Activated naive CD4-positive, alpha-beta T cell treated with anti-CD3 and anti-CD28 coated beads for 36 hours (primary cell): ENCODE measurements at regions not wholly inside any gene's neighbourhood (a gene's known extent, or its start where the extent isn't known, plus 50 kb on each side); places are given as distances from the start of the nearest gene placed in this dataset.

ENCODE experiments used
- CTCF ChIA-PET: fragments of 350-600 bp; sonication (Branson Sonifier 250); formaldehyde crosslinking; loops from one replicate; lab custom pipeline; 2021; ENCODE audit warnings: antibody characterized with exemption; lab: Charles Lee
- DNase-seq: peaks from one replicate; pipeline ENCODE4 v3.0.0-alpha.2; 2020
- H3K27ac Mint-ChIP-seq: one replicate; pipeline ENCODE4 v1.8.0; 2021; ENCODE audit warnings: mild to moderate bottlenecking, mixed read lengths
- H3K27me3 Mint-ChIP-seq: one replicate; pipeline ENCODE4 v1.8.0; 2021; ENCODE audit warnings: low read depth, mixed read lengths
- H3K36me3 Mint-ChIP-seq: one replicate; pipeline ENCODE4 v1.8.0; 2021; ENCODE audit warnings: low read depth, mixed read lengths
- H3K4me1 Mint-ChIP-seq: one replicate; pipeline ENCODE4 v1.8.0; 2021; ENCODE audit warnings: low read depth, mixed read lengths
- H3K4me3 Mint-ChIP-seq: one replicate; pipeline ENCODE4 v1.8.0; 2021; ENCODE audit warnings: mild to moderate bottlenecking, moderate library complexity, mixed read lengths
- H3K9me3 Mint-ChIP-seq: one replicate; pipeline ENCODE4 v1.8.0; 2021; ENCODE audit warnings: mixed read lengths
- intact Hi-C: fragments of 100-400 bp; cut with micrococcal nuclease; formaldehyde crosslinking; loops from one replicate; pipeline ENCODE4 v1.15.1; 2023

DNA sequence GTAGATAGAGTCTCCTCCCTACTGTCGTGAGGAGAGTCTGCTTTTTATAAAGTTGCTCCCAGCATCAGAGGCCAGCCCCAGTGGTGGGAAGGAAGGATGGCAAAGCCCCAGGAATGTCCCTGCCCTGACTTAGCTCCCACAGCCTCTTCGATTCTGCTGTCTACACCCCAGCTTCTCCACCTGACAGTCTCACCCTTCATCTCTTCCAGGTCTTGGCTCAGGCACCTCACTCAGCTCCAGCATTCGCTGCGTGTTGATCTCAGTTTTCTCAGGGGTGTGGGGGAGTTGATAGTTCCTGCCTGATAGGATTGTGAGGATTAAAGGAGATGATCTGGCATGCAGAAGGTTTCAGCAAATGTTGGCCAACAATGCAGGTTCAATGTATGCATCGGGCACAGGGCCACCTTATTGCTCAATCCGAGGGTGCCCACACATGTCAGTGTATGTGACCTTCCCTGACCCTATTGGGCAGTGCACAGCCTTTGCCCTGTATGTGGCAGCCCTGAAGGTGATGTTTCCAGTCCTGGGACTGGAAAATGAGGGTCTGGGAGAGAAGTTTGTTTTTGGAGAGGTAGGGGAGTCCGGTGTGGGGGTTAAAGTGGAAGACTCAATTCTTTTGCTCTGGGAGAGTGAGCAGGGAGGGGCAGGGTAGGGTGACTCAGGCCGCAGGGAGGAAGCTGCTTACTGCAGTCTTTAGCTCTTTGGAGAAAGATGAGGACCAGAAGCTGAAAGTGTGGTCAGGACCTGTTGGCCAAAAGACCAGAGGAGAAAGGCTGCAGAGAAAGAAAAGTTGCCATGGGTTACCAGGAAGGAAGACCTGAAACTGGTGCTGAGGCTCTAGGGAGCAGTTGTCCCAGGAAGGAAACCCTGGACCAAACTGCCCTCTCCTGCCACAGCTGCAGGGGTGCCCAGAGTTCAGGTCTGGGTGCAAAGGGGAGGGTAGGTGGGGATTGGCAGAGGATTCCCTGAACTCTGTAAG is 153.2 kb downstream of the MACROH2A1 start:
- no peaks in the 10 kb centered on the region for H3K36me3 Mint-ChIP-seq
- H3K4me1 Mint-ChIP-seq: no peaks in the 10 kb centered on the region
- no peak overlapping the region for H3K27ac Mint-ChIP-seq
- no peaks in the 10 kb centered on the region for H3K27me3 Mint-ChIP-seq
- CTCF ChIA-PET: interaction anchor here (1.4 kb wide), 1 partner anchor 87 kb away, joined by 3 read pairs; no protein-coding TSS in a partner anchor
- no peaks in the 10 kb centered on the region for H3K9me3 Mint-ChIP-seq
- intact Hi-C loops: no loop called here
- no peak for DNase-seq
- H3K4me3 Mint-ChIP-seq: no peak overlapping the region

GRCh38 chr5:135244620-135245021 is 154.4 kb downstream of the MACROH2A1 start:
- Mint-ChIP-seq H3K27ac (no peak overlapping the region), H3K27me3 (no peaks in the 10 kb centered on the region), H3K4me3 (no peak overlapping the region), H3K4me1 (no peaks in the 10 kb centered on the region), H3K36me3 (no peaks in the 10 kb centered on the region), H3K9me3 (no peaks in the 10 kb centered on the region)
- DNase-seq: no peak
- intact Hi-C loops: no loop called here
- CTCF ChIA-PET: no interaction called here

DNA sequence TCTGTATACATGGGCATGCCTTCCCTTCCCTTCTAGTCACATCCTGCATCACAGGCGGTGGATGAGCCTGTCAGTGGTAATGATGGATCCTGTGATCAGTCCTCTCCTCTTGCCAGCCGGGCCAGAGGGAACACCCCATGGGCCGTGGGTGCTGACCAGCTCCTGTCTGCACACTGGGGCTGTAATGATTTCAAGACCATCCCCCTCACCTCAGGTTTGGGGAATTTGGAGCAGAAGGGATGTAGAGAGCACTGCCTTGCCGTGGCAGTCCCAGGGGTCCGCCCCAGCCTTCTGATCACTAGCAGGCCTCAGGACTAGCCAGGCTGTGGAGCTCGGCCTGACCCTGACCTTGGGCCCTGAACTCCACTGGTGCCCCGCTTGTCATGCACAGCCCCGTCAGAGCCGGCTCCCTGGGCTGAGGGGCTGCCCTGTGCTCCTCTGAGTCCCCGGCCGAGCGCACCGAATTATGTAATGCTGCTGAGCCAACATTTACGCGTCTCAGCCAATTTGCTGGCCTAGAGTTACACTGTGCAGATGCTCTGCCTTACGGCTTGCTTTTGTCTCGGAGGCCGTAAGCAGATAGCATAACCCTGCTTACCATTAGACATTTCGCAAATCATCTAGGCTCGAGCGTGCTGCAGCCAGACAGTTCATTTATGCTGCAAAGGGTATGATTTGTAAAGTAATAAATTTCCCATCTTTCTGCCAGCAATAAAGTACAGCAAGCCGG is 155.3 kb downstream of the MACROH2A1 start:
- no peak overlapping the region for H3K4me3 Mint-ChIP-seq
- no peaks in the 10 kb centered on the region for H3K36me3 Mint-ChIP-seq
- no peak overlapping the region for H3K27ac Mint-ChIP-seq
- intact Hi-C loops: no loop called here
- CTCF ChIA-PET: no interaction called here
- H3K27me3 Mint-ChIP-seq: no peaks in the 10 kb centered on the region
- no peaks in the 10 kb centered on the region for H3K9me3 Mint-ChIP-seq
- DNase-seq: no peak
- H3K4me1 Mint-ChIP-seq: no peaks in the 10 kb centered on the region

DNA sequence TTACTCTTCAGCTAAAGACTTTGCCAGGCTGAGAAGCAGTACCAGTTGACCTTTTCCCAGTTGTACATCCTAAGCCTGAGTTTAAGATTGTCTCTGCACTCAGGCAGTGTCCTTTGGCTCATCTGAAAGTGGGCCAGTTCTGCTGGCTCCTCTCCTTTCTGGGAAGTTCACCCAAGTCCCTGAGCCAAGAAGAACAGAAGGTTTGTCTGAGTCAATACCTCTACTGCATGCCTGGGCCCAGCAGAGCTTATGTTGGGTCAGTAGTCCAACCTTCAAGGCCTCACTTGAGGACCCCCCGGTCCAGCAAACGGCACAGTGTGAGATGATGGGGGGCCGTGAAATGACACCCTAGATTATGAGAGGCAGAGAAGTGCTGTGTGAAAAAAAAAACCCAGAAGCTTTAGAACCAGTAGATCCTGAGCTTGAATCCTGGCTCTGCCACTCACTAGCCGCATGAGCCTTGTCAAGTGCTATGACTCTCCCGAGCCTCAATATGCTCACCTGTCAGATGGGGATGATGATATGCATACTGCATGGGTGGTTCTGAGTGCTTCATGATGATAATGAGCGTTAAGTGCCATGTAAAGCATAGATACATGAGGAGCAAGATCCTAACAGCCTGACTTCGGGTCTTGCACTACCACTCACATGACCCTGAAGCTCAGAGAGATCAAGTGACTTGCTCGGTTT is 156.0 kb downstream of the MACROH2A1 start:
- CTCF ChIA-PET: no interaction called here
- no peaks in the 10 kb centered on the region for H3K36me3 Mint-ChIP-seq
- intact Hi-C loops: no loop called here
- H3K9me3 Mint-ChIP-seq: no peaks in the 10 kb centered on the region
- H3K27ac Mint-ChIP-seq: no peak overlapping the region
- DNase-seq: no peak
- H3K4me3 Mint-ChIP-seq: no peak overlapping the region
- no peaks in the 10 kb centered on the region for H3K4me1 Mint-ChIP-seq
- no peaks in the 10 kb centered on the region for H3K27me3 Mint-ChIP-seq

- CTCF ChIA-PET: no interaction called here
- DNase-seq: no peak
- Mint-ChIP-seq H3K36me3 (no peaks in the 10 kb centered on the region), H3K9me3 (no peaks in the 10 kb centered on the region), H3K4me3 (no peak overlapping the region), H3K27me3 (no peaks in the 10 kb centered on the region), H3K4me1 (no peaks in the 10 kb centered on the region), H3K27ac (no peak overlapping the region)
- intact Hi-C loops: no loop called here
Measured at GRCh38 chr5:135242021-135242865, 156.8 kb downstream of the MACROH2A1 start.

DNA sequence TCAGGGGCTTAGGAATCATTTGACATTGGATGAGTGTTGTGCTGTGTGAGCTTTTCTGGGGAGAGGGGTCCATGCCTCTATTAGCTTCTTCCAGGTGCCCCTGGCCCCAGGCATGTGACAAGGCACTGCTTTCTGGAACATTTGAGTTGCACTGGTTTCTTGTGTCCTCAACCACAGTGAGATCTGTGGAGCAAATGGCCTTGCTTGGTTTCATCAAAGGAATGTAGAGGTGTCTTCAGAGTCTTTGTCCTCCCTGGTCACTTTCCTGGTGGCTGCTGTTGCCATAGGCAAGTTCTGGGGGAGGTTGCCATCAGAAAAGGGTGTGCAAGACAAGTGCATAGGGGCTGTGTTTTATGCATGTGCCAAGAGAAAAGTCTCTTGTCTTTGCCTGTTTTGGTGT is 157.5 kb downstream of the MACROH2A1 start:
- Mint-ChIP-seq H3K4me3 (no peak overlapping the region), H3K27me3 (no peaks in the 10 kb centered on the region), H3K4me1 (no peaks in the 10 kb centered on the region), H3K9me3 (no peaks in the 10 kb centered on the region), H3K36me3 (no peaks in the 10 kb centered on the region), H3K27ac (no peak overlapping the region)
- intact Hi-C loops: no loop called here
- no peak for DNase-seq
- CTCF ChIA-PET: no interaction called here

- no peak for DNase-seq
- H3K4me1 Mint-ChIP-seq: no peaks in the 10 kb centered on the region
- no peak overlapping the region for H3K4me3 Mint-ChIP-seq
- H3K27ac Mint-ChIP-seq: no peak overlapping the region
- CTCF ChIA-PET: no interaction called here
- intact Hi-C loops: no loop called here
- H3K27me3 Mint-ChIP-seq: no peaks in the 10 kb centered on the region
- H3K36me3 Mint-ChIP-seq: no peaks in the 10 kb centered on the region
- H3K9me3 Mint-ChIP-seq: no peaks in the 10 kb centered on the region
Measured at GRCh38 chr5:135240781-135241360, 158.2 kb downstream of the MACROH2A1 start.

DNA sequence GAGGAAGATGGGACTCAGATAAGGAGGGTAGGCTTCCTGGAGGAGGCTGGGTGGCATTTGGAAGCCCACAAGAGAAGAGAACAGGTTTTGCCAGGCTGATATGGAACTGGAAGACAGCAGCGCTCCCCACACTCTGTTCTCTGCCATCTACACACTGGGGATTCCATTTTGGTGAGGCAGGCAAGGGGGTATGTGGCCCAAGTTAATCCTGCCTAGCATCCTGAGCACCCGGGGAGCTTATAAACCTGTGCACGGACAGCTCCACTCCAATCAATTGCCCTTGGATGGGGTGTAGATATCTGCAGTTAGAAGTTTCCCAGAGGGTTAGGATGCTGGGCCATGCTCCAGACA is 158.8 kb downstream of the MACROH2A1 start:
- intact Hi-C loops: no loop called here

GRCh38 chr5:135239453-135240282 is 159.4 kb downstream of the MACROH2A1 start:
- DNase-seq: no peak
- intact Hi-C loops: no loop called here
- Mint-ChIP-seq H3K27ac (no peak overlapping the region), H3K27me3 (no peaks in the 10 kb centered on the region), H3K4me3 (no peak overlapping the region), H3K4me1 (no peaks in the 10 kb centered on the region), H3K9me3 (no peaks in the 10 kb centered on the region), H3K36me3 (no peaks in the 10 kb centered on the region)
- CTCF ChIA-PET: interaction anchor here (0.7 kb wide), 1 partner anchor 114 kb away, joined by 3 read pairs; no protein-coding TSS in a partner anchor

More for the DNA sequence above, 158.8 kb downstream of the MACROH2A1 start:
- DNase-seq: no peak
- Mint-ChIP-seq H3K36me3 (no peaks in the 10 kb centered on the region), H3K27me3 (no peaks in the 10 kb centered on the region), H3K4me3 (no peak overlapping the region), H3K9me3 (no peaks in the 10 kb centered on the region), H3K27ac (no peak overlapping the region), H3K4me1 (no peaks in the 10 kb centered on the region)
- CTCF ChIA-PET: interaction anchor here (0.7 kb wide), 1 partner anchor 113 kb away, joined by 3 read pairs; no protein-coding TSS in a partner anchor

GRCh38 chr5:135238622-135239452 is 160.2 kb downstream of the MACROH2A1 start:
- Mint-ChIP-seq H3K4me1 (no peaks in the 10 kb centered on the region), H3K9me3 (no peaks in the 10 kb centered on the region), H3K36me3 (no peaks in the 10 kb centered on the region), H3K27ac (no peak overlapping the region), H3K4me3 (no peak overlapping the region), H3K27me3 (no peaks in the 10 kb centered on the region)
- no peak for DNase-seq
- CTCF ChIA-PET: no interaction called here
- intact Hi-C loops: no loop called here
